ENCODE measurements at regions not wholly inside any gene's neighbourhood (a gene's known extent, or its start where the extent isn't known, plus 50 kb on each side); places are given as distances from the start of the nearest gene placed in this dataset.

- intact Hi-C loops (cut with DNase I; ENCODE audit: low total_unique reads): no loop called here
These were observed 134.6 kb downstream of the ZNF467 start for GRCh38 chr7:149638566-149639320.

GRCh38 chr7:149637911-149638565 is 135.3 kb downstream of the ZNF467 start:
- peaks cover 0 to 37% (median 0%) of the 10 kb centered on the region in 7 donors for H3K27me3 ChIP-seq (replicated peaks in 1 of 7)
- no peak overlapping the region for H3K4me3 ChIP-seq
- H3K9me3 ChIP-seq: no peaks in the 10 kb centered on the region
- H3K36me3 ChIP-seq: no peaks in the 10 kb centered on the region
- H3K4me1 ChIP-seq: no peaks in the 10 kb centered on the region
- WGBS, 5 donors: 85 to 98% (median 92%) methylated on average over 7 to 9 of the region's 9 CpGs
- TF ChIP-seq POLR2A (IDR thresholded peaks at IDR 0.05): no peak
- no peak for TF ChIP-seq POLR2AphosphoS5 (IDR thresholded peaks at IDR 0.05)
- TF ChIP-seq CTCF (IDR thresholded peaks at IDR 0.05 in 8 of 11, conservative IDR thresholded peaks at IDR 0.05 in 3 of 11): no peak
- no peak for DNase-seq
- no peak overlapping the region for H3K27ac ChIP-seq
- intact Hi-C loops (cut with DNase I; ENCODE audit: low total_unique reads): no loop called here

More at GRCh38 chr7:149638566-149639320, 134.6 kb downstream of the ZNF467 start:
- Histone ChIP-seq H3K9me3 (no peaks in the 10 kb centered on the region), H3K4me3 (no peak overlapping the region), H3K36me3 (no peaks in the 10 kb centered on the region), H3K4me1 (no peaks in the 10 kb centered on the region), H3K27ac (no peak overlapping the region), H3K27me3 (replicated peaks in 1 of 7) (peaks cover 0 to 31% (median 0%) of the 10 kb centered on the region in 7 donors)
- WGBS, 5 donors: 83 to 94% (median 89%) methylated on average over 5 of the region's 5 CpGs
- no peak for TF ChIP-seq POLR2AphosphoS5 (IDR thresholded peaks at IDR 0.05)
- TF ChIP-seq POLR2A (IDR thresholded peaks at IDR 0.05): no peak
- no peak for TF ChIP-seq CTCF (IDR thresholded peaks at IDR 0.05 in 8 of 11, conservative IDR thresholded peaks at IDR 0.05 in 3 of 11)
- no peak for DNase-seq

GRCh38 chr7:149635561-149636329 is 137.6 kb downstream of the ZNF467 start:
- WGBS, 5 donors: 56 to 74% (median 64%) methylated on average over 10 of the region's 10 CpGs
- TF ChIP-seq POLR2A (IDR thresholded peaks at IDR 0.05): no peak
- TF ChIP-seq CTCF (IDR thresholded peaks at IDR 0.05 in 8 of 11, conservative IDR thresholded peaks at IDR 0.05 in 3 of 11): no peak
- no peak for TF ChIP-seq POLR2AphosphoS5 (IDR thresholded peaks at IDR 0.05)
- intact Hi-C loops (cut with DNase I; ENCODE audit: low total_unique reads): no loop called here

More at GRCh38 chr7:149635561-149636329, 137.6 kb downstream of the ZNF467 start:
- H3K27ac ChIP-seq: no peak overlapping the region
- no peaks in the 10 kb centered on the region for H3K9me3 ChIP-seq
- peaks cover 0 to 3% (median 0%) of the 10 kb centered on the region in 6 donors for H3K4me1 ChIP-seq
- peaks cover 0 to 41% (median 0%) of the 10 kb centered on the region in 7 donors for H3K27me3 ChIP-seq (replicated peaks in 1 of 7)
- no peak for DNase-seq
- H3K4me3 ChIP-seq: no peak overlapping the region
- H3K36me3 ChIP-seq: no peaks in the 10 kb centered on the region

All from spleen (tissue), 11 donors.